ENCODE measurements at regions not wholly inside any gene's neighbourhood (a gene's known extent, or its start where the extent isn't known, plus 50 kb on each side); places are given as distances from the start of the nearest gene placed in this dataset.
A peak's percentile ranks its signal among the peaks of the same experiment; 100 is the strongest.
"Not testable (repeated sequence)": the region's sequence is repeated elsewhere in the genome, so short reads cannot be mapped to it uniquely, and the experiment has no call there.

GRCh38 chr1:112818990-112819689, 104.0 kb upstream of the PPM1J start:
- DNase-seq (ENCODE audit: low spot score), result no peak

DNA sequence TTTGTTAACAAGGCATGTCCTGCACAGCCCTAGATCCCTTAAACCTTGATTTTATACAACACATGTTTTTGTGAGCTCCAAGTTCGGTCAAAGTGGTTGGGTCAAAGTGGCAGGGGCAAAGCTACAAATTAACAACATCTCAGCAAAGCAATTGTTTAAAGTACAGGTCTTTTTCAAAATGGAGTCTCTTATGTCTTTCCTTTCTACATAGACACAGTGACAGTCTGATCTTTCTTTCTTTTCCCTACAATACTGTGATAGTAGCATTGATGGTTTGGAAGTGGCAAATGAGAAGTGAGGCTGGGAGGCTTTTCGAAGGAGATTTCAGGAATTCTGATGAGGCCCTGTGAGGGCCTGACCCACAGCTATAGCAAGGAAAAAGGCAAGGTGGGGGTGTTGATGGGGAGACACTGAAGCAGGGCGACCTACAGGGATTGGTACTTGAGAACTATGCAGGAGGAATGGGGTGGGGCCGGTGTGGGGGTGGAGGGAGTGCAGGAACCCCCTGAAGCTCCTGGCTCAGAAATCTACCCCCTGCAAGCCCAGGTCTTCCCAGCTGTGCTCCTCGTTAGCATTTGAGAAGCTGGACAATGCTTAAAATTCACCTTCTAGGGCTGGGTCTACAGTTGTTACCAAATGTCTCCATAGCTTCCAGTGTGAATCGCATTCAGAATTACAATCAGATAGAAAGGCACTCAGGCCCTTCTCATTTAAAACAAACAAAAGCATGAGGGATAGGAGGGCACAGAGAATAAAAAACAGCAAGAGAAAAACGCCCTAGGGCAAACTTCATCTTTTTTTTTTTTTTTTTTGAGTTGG, 102.6 kb upstream of the PPM1J start:
- DNase-seq (ENCODE audit: low spot score), result no peak

- no peak for DNase-seq (ENCODE audit: low spot score)
Measured at GRCh38 chr1:112815376-112815775, 100.2 kb upstream of the PPM1J start.

DNA sequence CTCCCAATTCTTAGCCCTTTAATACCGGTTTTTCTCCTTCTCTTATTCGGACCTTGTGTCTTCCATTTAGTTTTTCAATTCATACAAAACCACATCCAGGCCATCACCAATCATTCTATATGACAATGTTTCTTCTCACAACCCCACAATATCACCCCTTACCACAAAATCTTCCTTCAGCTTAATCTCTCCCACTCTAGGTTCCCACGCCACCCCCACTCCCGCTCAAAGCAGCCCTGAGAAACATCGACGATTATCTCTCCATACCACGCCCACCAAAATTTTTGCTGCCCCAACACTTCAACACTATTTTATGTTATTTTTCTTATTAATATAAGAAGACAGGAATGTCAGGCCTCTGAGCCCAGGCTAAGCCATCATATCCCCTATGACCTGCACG, 99.5 kb upstream of the PPM1J start:
- not testable (repeated sequence) for DNase-seq (ENCODE audit: low spot score)

GRCh38 chr1:112808861-112809684, 93.9 kb upstream of the PPM1J start:
- DNase-seq (ENCODE audit: low spot score), result peak; percentile 69

DNA sequence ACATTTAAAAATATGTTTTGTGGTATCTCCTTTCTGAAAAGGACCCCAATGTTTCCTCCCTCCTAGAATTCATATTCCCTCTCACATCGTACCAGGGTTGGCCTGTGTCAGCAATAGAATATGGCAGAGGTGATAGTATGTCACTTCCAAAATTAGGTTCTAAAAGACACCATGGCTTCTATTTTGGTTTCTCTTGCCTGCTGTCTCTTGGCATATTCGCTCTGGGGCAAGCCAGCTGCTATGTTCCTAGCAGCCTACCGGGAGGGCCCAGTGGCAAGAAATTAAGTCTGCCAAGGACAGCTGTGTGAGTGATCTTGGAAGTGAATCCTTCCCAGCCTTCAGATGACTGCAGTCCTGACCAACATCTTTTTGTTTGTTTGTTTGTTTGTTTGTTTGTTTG, 92.9 kb upstream of the PPM1J start:
- DNase-seq (ENCODE audit: low spot score), result no peak

DNA sequence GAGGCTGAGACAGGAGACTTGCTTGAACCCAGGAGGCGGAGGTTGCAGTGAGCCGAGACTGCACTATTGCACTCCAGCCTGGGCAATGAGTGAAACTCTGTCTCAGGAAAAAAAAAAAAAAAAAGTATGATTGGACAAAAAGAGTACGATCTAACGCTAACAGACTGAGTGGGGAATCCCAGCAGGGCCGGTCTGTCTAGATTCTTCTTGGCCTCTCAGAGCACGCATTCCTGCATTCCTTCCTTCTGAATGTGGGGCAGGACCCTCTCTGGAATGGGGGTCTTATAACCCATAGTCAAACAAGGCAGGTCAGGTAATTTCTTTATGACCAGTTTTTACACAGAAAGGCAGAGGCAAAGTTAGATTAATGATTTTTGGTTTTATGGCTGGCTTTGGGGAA, 92.0 kb upstream of the PPM1J start:
- no peak for DNase-seq (ENCODE audit: low spot score)

DNA sequence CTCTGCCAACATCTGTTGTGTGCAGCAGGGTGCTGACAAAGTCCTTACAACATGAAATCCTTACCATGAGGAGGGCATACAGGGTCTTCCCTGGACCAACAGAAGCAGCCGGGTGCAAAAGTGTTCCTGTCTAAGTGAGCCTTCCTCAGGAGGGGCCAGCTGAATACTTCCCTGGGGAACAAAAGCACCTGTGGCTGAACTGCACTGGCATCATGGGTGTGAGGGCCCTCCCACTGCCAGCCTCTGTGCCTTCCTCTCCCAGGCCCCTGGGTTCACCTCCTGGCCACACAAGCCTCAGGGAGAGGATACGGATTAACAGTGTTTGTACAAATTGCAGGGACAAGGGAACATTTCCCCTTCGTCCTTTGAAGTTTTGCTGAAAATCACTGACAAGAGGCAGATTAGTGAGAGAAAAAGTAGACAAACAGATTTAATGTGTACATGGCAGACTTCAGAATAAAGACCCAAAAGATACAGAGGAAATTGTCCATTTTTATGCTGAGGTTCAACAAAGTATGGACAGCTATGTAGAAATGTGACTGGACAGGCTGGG, 91.0 kb upstream of the PPM1J start:
- no peak for DNase-seq (ENCODE audit: low spot score)

GRCh38 chr1:112805155-112805853, 90.2 kb upstream of the PPM1J start:
- no peak for DNase-seq (ENCODE audit: low spot score)

GRCh38 chr1:112803906-112804762, 89.0 kb upstream of the PPM1J start:
- peak; percentile 66 for DNase-seq (ENCODE audit: low spot score)

- no peak for DNase-seq (ENCODE audit: low spot score)
Measured at GRCh38 chr1:112800289-112800688, 85.2 kb upstream of the PPM1J start.

- no peak for DNase-seq (ENCODE audit: low spot score)
Measured at GRCh38 chr1:112798292-112798691, 83.2 kb upstream of the PPM1J start.

- no peak for DNase-seq (ENCODE audit: low spot score)
Measured at GRCh38 chr1:112797224-112797623, 82.1 kb upstream of the PPM1J start.

GRCh38 chr1:112794654-112795239, 79.6 kb upstream of the PPM1J start:
- no peak for DNase-seq (ENCODE audit: low spot score)

GRCh38 chr1:112793631-112794565, 78.8 kb upstream of the PPM1J start:
- no peak for DNase-seq (ENCODE audit: low spot score)

GRCh38 chr1:112791723-112792104, 76.6 kb upstream of the PPM1J start:
- no peak for DNase-seq (ENCODE audit: low spot score)

GRCh38 chr1:112790920-112791722, 76.0 kb upstream of the PPM1J start:
- no peak for DNase-seq (ENCODE audit: low spot score)

DNA sequence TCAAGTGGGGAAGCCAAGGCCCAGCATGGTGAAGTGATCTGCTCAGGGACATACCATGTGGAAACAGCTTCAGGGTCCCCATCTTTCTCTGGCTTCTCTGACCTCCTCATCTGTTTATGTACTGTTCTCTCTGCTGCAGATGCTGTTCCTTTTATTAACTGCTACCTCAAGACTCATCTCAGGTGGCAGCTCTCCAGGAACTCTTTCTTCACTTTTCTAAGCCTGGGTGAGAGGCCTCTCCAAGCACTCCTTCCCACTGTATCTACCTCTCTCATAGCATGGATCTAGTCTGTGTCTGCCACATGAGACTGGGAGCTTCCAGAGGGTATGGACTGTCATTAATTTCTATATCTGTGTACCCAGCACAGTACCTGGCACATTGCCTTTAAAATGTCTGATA, 73.4 kb upstream of the PPM1J start:
- no peak for DNase-seq (ENCODE audit: low spot score)

Data from LoVo (cell line).